HG03064 (cell line): ENCODE measurements at regions not wholly inside any gene's neighbourhood (a gene's known extent, or its start where the extent isn't known, plus 50 kb on each side); places are given as distances from the start of the nearest gene placed in this dataset.

Experiments used
- ATAC-seq: cut with Tn5 transposase; IDR thresholded peaks from one replicate; pipeline ENCODE4 v1.9.1; 2021; ENCODE audit warnings: low read depth; ENCODE audit not compliant: unreplicated experiment

GRCh38 chr1:93013145-93014065 is 52.1 kb upstream of the DIPK1A start:
- ATAC-seq = no peak

- no peak for ATAC-seq
These were observed 52.9 kb upstream of the DIPK1A start for GRCh38 chr1:93014168-93014567.

GRCh38 chr1:93015590-93015989 is 54.3 kb upstream of the DIPK1A start:
- no peak for ATAC-seq

DNA sequence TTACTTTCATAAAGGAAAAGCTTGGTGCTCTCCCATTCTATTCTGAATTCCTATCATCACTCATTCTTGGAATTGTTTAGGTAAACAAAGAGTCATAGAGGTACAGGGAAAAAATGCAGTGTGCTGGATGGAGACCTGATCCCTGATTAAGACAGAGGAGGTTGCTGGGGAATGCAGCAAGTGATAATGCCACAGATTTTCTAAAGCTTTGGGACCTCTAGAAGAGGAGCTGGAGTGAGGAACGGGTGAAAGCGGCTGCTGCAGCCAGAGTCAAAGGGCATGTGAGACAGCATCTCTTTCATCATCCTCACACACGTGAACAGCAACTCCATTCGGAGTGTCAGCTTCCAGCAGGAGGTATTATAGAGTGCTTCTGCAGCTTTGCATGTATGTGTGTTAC is 54.9 kb upstream of the DIPK1A start:
- no peak for ATAC-seq

DNA sequence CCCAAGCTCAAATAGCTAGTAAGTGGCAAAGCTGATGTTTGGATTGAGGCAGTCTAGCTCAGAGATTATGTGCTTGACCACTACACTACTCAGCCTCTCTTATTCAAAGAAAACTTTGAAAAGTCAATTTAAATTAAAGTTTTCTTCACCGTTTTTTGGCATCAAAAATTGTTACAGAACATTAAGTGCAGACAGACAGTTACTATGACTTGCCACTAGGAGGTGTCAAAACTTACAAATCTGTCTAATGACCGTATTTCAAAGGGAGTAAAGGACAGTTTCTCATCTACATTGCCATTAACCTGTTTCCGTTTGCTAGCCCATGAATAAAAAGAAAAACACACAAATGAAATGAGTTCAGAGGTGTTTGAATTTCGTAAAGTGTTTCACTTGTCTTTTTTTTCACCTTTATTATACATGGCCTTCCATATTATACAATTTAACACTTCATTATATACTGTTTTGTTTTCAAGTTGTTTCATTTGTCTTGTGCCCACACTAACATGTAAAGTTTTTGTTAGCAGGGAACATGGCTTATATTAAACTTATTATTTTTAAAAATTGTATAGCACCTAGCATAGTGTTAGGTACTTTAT is 57.4 kb upstream of the MTF2 start:
- ATAC-seq = peak; percentile 86

DNA sequence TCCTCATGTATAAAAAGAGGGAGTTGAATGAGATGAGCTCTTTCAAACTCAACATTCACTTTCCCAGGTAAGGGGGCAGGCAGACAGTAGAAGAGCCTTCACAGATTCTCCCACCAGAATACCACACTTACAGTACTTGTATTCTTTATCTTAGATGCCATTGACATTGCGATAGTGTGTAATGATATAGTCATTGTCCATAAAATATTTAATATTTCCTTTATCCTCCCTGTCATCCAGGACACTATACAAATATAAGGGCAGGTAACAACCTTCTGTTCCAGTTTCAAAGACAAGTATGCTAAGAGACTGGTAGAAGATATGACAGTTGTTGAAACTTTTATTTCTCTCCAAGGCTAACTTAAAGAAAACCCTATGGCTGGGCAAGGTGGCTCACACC is 56.5 kb upstream of the MTF2 start:
- no peak for ATAC-seq

DNA sequence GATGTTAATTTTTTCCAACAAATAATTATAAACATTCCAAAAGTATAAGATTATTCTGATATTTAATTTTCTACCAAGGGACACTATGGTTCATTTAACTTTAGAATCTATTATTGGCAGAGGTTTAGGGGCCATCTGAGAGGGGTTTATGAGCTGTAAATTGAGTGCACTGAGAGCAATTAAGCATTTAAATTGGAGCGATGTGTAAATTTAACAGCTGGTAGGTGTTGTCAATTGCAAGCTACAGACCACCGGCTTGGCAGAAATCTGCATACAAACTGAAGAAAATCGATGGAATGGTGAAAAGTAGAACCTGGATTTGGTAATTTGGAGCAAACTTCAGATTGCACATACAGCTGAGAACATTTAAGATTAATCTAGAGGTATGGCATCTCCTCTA is 55.8 kb upstream of the MTF2 start:
- no peak for ATAC-seq

- ATAC-seq = no peak
These were observed 53.5 kb upstream of the MTF2 start for GRCh38 chr1:93025572-93025971.

- ATAC-seq = no peak
These were observed 50.5 kb upstream of the MTF2 start for GRCh38 chr1:93028542-93028941.
